Endothelial cell (in vitro differentiated cells): ENCODE measurements at regions not wholly inside any gene's neighbourhood (a gene's known extent, or its start where the extent isn't known, plus 50 kb on each side); places are given as distances from the start of the nearest gene placed in this dataset.

Experiments
- DNase-seq: peaks from one replicate; pipeline ENCODE4 v3.0.0; 2021; ENCODE audit warnings: low spot score
- H3K27ac Mint-ChIP-seq: one replicate; pipeline ENCODE4 v1.8.0; 2021; ENCODE audit warnings: mixed read lengths, inconsistent platforms; ENCODE audit not compliant: unreplicated experiment
- H3K27me3 Mint-ChIP-seq: one replicate; pipeline ENCODE4 v1.8.0; 2021; ENCODE audit warnings: mild to moderate bottlenecking, moderate library complexity, mixed read lengths, inconsistent platforms; ENCODE audit not compliant: unreplicated experiment
- H3K36me3 Mint-ChIP-seq: one replicate; pipeline ENCODE4 v1.8.0; 2021; ENCODE audit warnings: mild to moderate bottlenecking, low read depth, mixed read lengths, inconsistent platforms; ENCODE audit not compliant: unreplicated experiment
- H3K4me1 Mint-ChIP-seq: one replicate; pipeline ENCODE4 v1.8.0; 2021; ENCODE audit warnings: mild to moderate bottlenecking, mixed read lengths, inconsistent platforms; ENCODE audit not compliant: unreplicated experiment
- H3K4me3 Mint-ChIP-seq: one replicate; pipeline ENCODE4 v1.8.0; 2021; ENCODE audit warnings: mild to moderate bottlenecking, mixed read lengths, inconsistent platforms; ENCODE audit not compliant: unreplicated experiment
- H3K9me3 Mint-ChIP-seq: one replicate; pipeline ENCODE4 v1.8.0; 2021; ENCODE audit warnings: mixed read lengths, inconsistent platforms; ENCODE audit not compliant: unreplicated experiment
- CTCF ChIP-seq: fragments of 200-600 bp; sonication (generic); IDR thresholded peaks from one replicate; pipeline ENCODE4 v1.5.0; 2021; ENCODE audit warnings: antibody characterized with exemption; ENCODE audit not compliant: unreplicated experiment

- peaks cover 19% of the 10 kb centered on the region for H3K4me1 Mint-ChIP-seq
- DNase-seq: no peak
- no peaks in the 10 kb centered on the region for H3K27me3 Mint-ChIP-seq
- no peak for TF ChIP-seq CTCF
- no peaks in the 10 kb centered on the region for H3K9me3 Mint-ChIP-seq
- no peak overlapping the region for H3K27ac Mint-ChIP-seq
- H3K36me3 Mint-ChIP-seq: no peaks in the 10 kb centered on the region
- no peak overlapping the region for H3K4me3 Mint-ChIP-seq
These were observed 101.1 kb downstream of the TMEM17 start for GRCh38 chr2:62404913-62405312.

- TF ChIP-seq CTCF: no peak
- Mint-ChIP-seq H3K27ac (no peak overlapping the region), H3K36me3 (no peaks in the 10 kb centered on the region), H3K4me3 (no peak overlapping the region), H3K27me3 (no peaks in the 10 kb centered on the region), H3K9me3 (no peaks in the 10 kb centered on the region), H3K4me1 (peaks cover 9% of the 10 kb centered on the region)
- no peak for DNase-seq
These were observed 103.8 kb downstream of the TMEM17 start for GRCh38 chr2:62402156-62402555.

DNA sequence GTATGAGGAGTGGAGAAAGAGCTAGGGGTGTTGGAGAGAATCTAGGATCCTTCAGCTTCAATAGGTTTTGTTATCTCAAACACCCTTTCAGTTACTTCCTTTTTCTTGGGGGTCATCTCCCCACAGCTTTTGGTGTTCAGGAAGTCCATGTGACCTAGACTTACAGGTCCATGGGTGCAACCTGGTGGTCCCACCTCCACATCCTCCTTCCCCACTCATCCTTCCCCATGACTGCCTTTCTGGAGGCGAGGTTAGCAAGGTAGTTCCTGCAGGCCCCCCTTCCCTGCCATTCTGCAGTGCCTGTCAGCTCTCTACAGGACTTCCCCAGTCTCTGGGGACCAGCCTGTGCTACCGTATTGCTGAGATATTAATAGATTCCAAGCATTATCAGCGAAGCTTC is 107.6 kb downstream of the TMEM17 start:
- Mint-ChIP-seq H3K27ac (no peak overlapping the region), H3K9me3 (no peaks in the 10 kb centered on the region), H3K4me3 (no peak overlapping the region), H3K36me3 (no peaks in the 10 kb centered on the region), H3K4me1 (peaks cover 9% of the 10 kb centered on the region), H3K27me3 (no peaks in the 10 kb centered on the region)
- DNase-seq: no peak
- TF ChIP-seq CTCF: no peak

- TF ChIP-seq CTCF: no peak
- DNase-seq: no peak
- no peak overlapping the region for H3K27ac Mint-ChIP-seq
- no peaks in the 10 kb centered on the region for H3K36me3 Mint-ChIP-seq
- H3K9me3 Mint-ChIP-seq: no peaks in the 10 kb centered on the region
- no peak overlapping the region for H3K4me3 Mint-ChIP-seq
- H3K4me1 Mint-ChIP-seq: peaks cover 9% of the 10 kb centered on the region
- H3K27me3 Mint-ChIP-seq: no peaks in the 10 kb centered on the region
These were observed 109.1 kb downstream of the TMEM17 start for GRCh38 chr2:62396880-62397279.

DNA sequence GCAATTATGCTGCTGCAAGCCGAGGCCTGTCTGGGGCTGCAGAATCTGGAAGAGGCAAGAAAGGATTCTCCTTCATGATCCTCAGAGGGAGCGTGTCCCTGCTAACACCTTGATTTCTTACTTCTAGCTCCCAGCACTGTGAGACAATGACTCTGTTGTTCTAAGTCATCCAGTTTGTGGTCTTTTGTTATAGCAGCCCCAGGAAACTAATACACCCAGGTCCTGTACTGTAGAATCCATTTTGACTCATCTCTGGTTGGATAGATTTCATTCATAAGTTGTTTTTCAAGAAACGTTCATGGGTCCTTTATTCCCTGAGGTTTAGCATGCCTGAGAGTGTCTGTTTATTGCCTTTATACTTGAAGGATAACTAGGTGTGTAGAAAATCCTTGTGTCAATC is 112.7 kb downstream of the TMEM17 start:
- H3K4me1 Mint-ChIP-seq: peaks cover 5% of the 10 kb centered on the region
- no peak for TF ChIP-seq CTCF
- no peak overlapping the region for H3K27ac Mint-ChIP-seq
- peaks cover 2% of the 10 kb centered on the region for H3K27me3 Mint-ChIP-seq
- H3K4me3 Mint-ChIP-seq: no peak overlapping the region
- no peaks in the 10 kb centered on the region for H3K9me3 Mint-ChIP-seq
- DNase-seq: no peak
- H3K36me3 Mint-ChIP-seq: no peaks in the 10 kb centered on the region
